ENCODE measurements at regions not wholly inside any gene's neighbourhood (a gene's known extent, or its start where the extent isn't known, plus 50 kb on each side); places are given as distances from the start of the nearest gene placed in this dataset.

DNA sequence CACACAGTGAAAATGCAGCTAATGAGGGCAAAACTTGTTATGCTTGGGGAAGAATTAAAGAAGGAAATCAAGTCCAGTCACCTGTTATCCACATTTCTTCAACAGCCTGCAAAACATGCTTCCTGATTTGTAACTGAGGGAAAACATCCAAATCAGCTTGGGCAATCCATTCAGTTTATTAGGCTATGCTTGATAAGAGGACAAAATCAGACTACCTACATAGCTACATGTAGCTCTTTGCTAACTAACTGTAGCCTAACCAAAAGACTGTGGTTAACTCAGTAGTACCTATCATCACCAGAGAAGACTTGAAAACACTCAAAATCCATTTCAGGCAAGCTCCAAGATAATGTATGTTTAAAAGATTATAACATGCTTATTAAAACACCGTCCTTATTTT lies 436.4 kb downstream of the SHQ1 start (continued):
- TF ChIP-seq RXRA (IDR thresholded peaks at IDR 0.05; ENCODE audit: insufficient read depth, low read depth, low read length) (no peak), PHF8 (conservative IDR thresholded peaks at IDR 0.05; ENCODE audit: low read depth, low read length) (no peak), NANOG (IDR thresholded peaks at IDR 0.05; ENCODE audit: insufficient read depth, low read depth, low read length, poor library complexity, severe bottlenecking) (no peak)
- TF ChIP-seq, protein P1, sequence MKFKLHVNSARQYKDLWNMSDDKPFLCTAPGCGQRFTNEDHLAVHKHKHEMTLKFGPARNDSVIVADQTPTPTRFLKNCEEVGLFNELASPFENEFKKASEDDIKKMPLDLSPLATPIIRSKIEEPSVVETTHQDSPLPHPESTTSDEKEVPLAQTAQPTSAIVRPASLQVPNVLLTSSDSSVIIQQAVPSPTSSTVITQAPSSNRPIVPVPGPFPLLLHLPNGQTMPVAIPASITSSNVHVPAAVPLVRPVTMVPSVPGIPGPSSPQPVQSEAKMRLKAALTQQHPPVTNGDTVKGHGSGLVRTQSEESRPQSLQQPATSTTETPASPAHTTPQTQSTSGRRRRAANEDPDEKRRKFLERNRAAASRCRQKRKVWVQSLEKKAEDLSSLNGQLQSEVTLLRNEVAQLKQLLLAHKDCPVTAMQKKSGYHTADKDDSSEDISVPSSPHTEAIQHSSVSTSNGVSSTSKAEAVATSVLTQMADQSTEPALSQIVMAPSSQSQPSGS (IDR thresholded peaks at IDR 0.05; ENCODE audit: low read length) = no peak

All from H1 (cell line).